ENCODE measurements at regions not wholly inside any gene's neighbourhood (a gene's known extent, or its start where the extent isn't known, plus 50 kb on each side); places are given as distances from the start of the nearest gene placed in this dataset.

DNA sequence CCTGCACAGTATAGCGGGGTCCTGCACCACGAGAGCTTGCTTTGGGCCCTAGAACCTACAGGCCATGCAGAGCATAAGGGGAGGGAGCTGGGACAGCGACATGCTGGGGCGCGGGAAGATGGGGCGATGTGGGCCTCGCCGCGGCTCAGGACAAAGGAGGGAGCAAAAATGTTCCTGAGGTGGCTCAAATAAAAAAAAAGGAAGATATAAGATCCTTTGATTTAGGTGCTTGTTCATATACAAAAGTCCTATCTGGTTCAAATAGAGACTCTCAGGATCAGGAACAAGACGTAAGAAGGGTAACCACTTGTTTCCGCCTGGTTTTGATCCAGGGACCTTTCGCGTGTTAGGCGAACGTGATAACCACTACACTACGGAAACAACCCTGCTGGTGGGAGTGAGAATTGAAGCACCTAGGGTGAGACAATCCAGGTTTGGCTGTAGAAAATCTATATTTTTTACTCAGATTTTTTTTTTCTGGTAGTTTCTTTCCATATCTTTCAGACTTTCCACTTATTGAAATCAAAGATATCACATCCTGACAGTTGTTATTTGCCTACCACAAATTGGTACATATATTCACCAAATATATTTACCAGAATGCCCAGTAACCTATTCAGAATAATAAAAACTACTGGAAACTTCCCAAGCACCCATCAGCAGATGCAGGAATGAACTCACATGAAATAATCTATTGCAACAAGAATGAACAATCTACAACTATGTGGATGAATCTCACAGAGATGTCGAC lies 177.9 kb upstream of the ZNF184 start (continued):
- TF ChIP-seq ZBTB49 (CRISPR knock-in tag; IDR thresholded peaks at IDR 0.05; ENCODE audit: borderline replicate concordance) (peak; percentile 77; the same call in 1 of the 2 replicates), ZMYM3 (CRISPR knock-in tag; IDR thresholded peaks at IDR 0.05) (no peak), STAT5B (CRISPR knock-in tag; IDR thresholded peaks at IDR 0.05) (peak; percentile 81; the same call in 1 of the 2 replicates), ZSCAN29 (CRISPR knock-in tag; conservative IDR thresholded peaks at IDR 0.05) (no peak), HIVEP1 (CRISPR knock-in tag; IDR thresholded peaks at IDR 0.05) (no peak), RFX3 (CRISPR knock-in tag; IDR thresholded peaks at IDR 0.05) (peak; percentile 39; the same call in 1 of the 2 replicates), ZNF777 (CRISPR knock-in tag; IDR thresholded peaks at IDR 0.05) (no peak)
- TF ChIP-seq, protein P1, sequence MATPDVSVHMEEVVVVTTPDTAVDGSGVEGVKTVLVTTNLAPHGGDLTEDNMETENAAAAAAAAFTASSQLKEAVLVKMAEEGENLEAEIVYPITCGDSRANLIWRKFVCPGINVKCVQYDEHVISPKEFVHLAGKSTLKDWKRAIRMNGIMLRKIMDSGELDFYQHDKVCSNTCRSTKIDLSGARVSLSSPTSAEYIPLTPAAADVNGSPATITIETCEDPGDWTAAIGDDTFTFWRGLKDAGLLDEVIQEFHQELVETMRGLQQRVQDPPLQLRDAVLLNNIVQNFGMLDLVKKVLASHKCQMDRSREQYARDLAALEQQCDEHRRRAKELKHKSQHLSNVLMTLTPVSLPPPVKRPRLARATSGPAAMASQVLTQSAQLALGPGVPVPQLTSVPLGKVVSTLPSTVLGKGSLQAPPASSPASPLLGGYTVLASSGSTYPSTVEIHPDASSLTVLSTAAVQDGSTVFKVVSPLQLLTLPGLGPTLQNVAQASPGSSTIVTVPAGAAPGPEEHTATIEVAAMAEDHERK (CRISPR knock-in tag; IDR thresholded peaks at IDR 0.05; ENCODE audit: low read depth) = no peak
- TF ChIP-seq, protein P2, sequence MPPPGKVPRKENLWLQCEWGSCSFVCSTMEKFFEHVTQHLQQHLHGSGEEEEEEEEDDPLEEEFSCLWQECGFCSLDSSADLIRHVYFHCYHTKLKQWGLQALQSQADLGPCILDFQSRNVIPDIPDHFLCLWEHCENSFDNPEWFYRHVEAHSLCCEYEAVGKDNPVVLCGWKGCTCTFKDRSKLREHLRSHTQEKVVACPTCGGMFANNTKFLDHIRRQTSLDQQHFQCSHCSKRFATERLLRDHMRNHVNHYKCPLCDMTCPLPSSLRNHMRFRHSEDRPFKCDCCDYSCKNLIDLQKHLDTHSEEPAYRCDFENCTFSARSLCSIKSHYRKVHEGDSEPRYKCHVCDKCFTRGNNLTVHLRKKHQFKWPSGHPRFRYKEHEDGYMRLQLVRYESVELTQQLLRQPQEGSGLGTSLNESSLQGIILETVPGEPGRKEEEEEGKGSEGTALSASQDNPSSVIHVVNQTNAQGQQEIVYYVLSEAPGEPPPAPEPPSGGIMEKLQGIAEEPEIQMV (CRISPR knock-in tag; IDR thresholded peaks at IDR 0.05; ENCODE audit: low read depth) = no peak
- TF ChIP-seq, protein P3, sequence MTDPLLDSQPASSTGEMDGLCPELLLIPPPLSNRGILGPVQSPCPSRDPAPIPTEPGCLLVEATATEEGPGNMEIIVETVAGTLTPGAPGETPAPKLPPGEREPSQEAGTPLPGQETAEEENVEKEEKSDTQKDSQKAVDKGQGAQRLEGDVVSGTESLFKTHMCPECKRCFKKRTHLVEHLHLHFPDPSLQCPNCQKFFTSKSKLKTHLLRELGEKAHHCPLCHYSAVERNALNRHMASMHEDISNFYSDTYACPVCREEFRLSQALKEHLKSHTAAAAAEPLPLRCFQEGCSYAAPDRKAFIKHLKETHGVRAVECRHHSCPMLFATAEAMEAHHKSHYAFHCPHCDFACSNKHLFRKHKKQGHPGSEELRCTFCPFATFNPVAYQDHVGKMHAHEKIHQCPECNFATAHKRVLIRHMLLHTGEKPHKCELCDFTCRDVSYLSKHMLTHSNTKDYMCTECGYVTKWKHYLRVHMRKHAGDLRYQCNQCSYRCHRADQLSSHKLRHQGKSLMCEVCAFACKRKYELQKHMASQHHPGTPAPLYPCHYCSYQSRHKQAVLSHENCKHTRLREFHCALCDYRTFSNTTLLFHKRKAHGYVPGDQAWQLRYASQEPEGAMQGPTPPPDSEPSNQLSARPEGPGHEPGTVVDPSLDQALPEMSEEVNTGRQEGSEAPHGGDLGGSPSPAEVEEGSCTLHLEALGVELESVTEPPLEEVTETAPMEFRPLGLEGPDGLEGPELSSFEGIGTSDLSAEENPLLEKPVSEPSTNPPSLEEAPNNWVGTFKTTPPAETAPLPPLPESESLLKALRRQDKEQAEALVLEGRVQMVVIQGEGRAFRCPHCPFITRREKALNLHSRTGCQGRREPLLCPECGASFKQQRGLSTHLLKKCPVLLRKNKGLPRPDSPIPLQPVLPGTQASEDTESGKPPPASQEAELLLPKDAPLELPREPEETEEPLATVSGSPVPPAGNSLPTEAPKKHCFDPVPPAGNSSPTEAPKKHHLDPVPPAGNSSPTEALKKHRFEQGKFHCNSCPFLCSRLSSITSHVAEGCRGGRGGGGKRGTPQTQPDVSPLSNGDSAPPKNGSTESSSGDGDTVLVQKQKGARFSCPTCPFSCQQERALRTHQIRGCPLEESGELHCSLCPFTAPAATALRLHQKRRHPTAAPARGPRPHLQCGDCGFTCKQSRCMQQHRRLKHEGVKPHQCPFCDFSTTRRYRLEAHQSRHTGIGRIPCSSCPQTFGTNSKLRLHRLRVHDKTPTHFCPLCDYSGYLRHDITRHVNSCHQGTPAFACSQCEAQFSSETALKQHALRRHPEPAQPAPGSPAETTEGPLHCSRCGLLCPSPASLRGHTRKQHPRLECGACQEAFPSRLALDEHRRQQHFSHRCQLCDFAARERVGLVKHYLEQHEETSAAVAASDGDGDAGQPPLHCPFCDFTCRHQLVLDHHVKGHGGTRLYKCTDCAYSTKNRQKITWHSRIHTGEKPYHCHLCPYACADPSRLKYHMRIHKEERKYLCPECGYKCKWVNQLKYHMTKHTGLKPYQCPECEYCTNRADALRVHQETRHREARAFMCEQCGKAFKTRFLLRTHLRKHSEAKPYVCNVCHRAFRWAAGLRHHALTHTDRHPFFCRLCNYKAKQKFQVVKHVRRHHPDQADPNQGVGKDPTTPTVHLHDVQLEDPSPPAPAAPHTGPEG (CRISPR knock-in tag; IDR thresholded peaks at IDR 0.05) = no peak
- TF ChIP-seq, protein P4, sequence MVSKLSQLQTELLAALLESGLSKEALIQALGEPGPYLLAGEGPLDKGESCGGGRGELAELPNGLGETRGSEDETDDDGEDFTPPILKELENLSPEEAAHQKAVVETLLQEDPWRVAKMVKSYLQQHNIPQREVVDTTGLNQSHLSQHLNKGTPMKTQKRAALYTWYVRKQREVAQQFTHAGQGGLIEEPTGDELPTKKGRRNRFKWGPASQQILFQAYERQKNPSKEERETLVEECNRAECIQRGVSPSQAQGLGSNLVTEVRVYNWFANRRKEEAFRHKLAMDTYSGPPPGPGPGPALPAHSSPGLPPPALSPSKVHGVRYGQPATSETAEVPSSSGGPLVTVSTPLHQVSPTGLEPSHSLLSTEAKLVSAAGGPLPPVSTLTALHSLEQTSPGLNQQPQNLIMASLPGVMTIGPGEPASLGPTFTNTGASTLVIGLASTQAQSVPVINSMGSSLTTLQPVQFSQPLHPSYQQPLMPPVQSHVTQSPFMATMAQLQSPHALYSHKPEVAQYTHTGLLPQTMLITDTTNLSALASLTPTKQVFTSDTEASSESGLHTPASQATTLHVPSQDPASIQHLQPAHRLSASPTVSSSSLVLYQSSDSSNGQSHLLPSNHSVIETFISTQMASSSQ (IDR thresholded peaks at IDR 0.05; ENCODE audit: low read depth) = peak; percentile 45; the same call in 1 of the 2 replicates
- TF ChIP-seq, protein P4 (CRISPR knock-in tag; IDR thresholded peaks at IDR 0.05; ENCODE audit: borderline replicate concordance) = no peak

All from HepG2 (cell line).